GM21717 (cell line): ENCODE measurements at regions not wholly inside any gene's neighbourhood (a gene's known extent, or its start where the extent isn't known, plus 50 kb on each side); places are given as distances from the start of the nearest gene placed in this dataset.
"Not testable (repeated sequence)": the region's sequence is repeated elsewhere in the genome, so short reads cannot be mapped to it uniquely, and the experiment has no call there.

Source experiments
- ATAC-seq: cut with Tn5 transposase; IDR thresholded peaks from one replicate; pipeline ENCODE4 v1.9.1; 2021; ENCODE audit warnings: mild to moderate bottlenecking, moderate library complexity; ENCODE audit not compliant: unreplicated experiment

DNA sequence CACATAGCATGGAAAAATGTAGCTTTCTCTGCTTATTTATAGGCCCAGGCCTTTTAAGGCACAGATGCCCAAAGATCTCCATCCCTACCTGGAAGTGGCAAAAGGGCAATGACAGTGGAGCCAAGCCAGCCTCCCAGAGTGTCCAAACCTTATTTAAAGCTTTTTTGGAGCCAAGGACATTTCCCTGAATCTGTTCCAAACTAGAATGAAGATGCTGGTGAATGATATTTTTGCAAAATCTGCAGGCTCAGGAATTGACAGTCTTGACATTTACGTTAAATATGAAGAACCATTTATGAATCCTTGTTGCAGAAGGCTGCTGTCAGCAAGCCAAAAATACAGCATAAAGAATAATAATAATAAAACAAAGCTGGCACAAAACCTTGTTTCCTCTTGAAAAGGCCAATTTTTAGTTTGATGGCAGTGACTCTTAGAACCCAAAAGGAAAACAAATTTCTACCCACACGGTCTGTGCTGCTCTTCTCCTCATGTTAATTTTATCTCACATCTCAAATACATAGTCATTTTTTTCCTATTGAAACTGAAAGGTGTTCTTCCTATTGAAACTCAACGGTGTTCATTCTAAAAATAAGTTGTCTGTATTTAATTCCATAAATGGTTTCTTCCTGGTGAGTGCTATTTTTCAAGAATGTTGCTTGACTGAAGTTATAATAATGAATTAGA, 206.3 kb upstream of the TBL1X start:
- no peak for ATAC-seq

DNA sequence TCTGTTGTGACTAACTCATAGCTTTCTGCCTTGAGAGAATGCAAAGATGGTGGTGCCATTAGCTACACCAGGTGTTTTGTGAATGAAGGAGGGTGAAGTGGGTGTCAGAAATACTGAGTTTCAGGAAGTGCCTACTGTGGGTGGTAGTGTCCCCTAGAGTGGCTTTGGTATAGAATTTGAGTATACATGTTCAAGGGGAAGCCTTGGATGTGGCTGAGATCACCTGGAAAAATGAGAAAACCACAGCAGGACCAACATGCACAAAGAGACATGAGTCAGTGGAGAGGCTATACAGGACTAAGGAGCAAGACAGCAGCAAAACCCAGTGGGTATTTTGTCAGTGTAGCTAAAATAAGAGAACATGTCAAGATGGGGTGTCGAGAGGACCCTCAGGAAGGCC, 204.3 kb upstream of the TBL1X start:
- no peak for ATAC-seq

DNA sequence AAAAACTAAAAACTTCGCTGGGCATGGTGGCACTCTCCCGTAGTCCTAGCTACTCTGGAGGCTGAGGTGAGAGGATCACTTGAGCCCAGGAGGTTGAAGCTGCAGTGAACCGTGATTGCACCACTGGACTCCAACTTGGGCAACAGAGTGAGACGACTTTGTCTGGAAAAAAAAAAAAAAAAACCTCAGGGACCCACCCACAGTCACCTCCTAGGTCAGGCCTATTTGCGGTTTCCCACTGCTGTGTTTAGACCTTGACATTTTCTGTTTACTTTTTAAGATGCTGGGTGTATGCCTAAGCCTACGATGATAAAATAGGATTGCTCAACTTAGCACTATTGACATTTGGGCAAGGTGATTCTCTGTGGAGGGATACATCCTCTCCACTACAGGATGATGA, 197.4 kb upstream of the TBL1X start:
- no peak for ATAC-seq

DNA sequence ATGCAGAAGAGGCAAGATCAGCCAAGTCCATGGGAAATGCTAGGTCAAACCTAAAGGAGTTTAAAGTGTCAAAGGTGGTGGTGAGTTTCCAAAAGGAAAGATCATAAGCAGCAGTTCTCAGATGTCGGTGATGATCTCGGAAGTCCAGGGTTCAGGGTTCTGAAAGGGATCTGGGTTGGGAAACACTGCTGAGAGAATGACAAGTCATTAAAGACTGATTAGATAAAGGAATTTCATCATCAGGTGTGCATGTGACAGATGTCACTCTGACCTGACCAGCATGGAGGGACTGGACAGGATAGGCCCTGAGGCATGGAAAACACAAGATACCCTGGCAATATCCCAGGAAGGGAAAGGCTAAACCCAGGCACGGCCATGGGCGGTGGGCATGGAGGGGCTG, 195.7 kb upstream of the TBL1X start:
- no peak for ATAC-seq

DNA sequence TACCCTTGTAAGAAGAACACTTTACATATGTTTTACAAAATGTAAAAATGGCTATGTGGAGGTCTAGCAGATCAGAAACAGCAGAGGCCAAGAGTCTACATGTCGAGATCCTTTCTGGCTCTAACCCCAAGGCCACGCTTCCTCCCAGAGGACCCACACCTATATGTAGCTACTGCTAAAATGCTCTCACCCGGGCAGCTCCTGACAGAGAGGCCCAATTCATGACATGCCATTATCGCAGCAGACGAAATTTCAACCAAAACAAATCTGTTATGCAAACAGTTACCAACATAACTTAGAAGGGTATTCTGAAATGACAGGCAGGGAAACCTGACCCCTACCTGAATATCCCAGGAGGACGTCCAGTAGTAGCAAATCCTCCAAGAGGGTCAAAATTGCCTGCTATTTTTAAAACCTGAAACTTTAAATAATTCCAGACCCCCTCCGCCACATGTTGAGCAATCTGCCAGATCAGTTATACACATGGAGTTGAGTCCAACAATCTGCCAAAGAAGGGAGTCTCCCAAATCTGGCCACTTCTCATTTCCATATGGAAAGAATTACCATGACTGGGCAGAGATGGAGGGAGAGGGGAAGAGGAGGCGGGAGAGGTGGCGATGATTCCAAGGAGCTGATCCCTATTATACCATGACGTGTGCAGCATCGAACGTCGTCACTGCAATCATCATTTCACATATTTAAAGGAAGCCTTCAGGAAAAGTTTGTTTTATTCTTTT, 192.9 kb upstream of the TBL1X start:
- ATAC-seq, result no peak

DNA sequence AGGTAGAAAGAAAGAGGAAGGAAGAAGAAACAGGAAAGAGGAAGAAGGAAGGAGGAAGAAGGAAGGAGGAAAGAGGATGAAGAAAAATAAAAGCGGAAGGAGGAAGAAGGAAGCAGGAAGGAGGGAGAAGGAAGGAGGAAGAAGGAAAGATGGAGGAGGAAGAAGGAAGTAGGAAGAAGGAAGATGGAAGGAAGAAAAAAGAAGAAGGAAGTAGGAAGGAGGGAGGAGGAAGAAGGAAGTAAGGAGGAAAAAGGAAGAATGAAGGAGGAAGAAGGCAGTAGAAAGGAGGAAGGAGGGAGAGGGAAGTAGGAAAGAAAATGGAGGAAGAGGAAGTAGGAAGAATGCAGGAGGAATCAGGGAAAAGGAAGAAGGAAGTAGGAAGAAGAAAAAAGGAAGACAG, 191.1 kb upstream of the TBL1X start:
- ATAC-seq, result no peak

DNA sequence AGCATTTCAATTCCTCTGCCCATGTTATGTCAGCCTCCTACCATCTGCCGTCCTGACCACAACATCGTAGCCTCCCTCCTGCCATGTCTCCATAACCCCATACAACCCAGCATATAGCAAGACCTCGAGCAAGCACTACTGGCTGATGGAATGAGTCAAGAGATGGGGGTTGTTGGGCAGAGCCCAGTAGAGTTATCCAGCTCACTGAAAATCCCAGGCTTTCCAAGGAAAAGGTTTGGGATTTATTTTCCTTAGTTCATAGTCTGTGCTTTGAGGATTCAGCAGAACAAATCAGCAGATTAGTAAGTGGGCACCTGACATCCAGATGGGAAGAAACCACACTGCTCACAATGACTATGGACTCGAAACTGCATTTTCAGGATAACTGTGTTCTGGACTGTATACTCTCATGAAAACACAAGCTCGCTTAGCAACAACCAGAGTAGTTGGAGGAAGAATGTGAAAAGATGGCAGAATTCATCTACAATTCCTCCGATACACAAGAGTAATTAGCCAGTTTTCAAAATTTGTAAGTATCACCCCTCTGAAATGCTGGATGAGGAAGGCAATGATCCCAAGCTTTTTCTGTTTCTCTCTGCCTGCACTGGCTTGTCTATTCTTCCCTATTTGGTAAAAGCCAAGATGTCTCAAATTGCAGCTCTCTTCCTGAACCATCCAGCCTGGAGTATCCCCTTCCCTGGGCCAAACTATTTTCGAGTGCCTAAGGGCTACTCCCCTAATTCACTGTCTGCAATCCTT, 186.2 kb upstream of the TBL1X start:
- no peak for ATAC-seq

DNA sequence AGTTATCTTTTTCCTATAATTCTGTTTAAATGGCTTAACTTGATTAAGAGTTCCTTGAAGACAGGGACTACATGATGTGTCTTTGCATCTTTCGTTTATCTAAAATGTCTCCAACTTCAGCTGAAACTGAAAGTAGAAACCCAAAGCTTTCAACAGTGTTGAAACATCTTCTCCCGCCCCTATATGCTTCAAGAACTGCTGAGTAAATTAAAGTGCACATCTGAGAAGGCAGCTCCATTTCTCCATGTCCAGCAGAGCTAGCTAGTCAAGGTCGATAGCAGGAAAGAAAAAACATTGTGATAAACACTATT, 185.7 kb upstream of the TBL1X start:
- no peak for ATAC-seq

DNA sequence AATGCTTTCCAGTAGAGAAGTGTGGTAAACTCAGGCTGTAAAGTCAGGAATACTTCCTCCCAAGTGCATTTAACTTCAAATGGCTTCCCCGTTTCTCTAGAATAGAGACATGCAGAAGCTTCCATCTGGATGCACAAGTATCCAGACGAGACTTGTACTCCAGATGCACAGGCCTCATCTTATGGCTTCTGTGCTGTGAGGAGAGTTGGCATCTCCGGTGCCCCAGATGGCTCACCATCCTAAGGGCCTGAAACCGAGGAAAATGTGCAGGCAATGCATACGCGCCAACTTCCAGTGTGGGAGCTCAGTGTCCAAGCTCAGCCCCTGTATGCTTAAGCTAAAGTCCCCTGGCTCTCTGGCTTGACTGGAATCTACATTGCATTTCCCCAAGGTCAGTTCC, 184.0 kb upstream of the TBL1X start:
- ATAC-seq, result no peak

DNA sequence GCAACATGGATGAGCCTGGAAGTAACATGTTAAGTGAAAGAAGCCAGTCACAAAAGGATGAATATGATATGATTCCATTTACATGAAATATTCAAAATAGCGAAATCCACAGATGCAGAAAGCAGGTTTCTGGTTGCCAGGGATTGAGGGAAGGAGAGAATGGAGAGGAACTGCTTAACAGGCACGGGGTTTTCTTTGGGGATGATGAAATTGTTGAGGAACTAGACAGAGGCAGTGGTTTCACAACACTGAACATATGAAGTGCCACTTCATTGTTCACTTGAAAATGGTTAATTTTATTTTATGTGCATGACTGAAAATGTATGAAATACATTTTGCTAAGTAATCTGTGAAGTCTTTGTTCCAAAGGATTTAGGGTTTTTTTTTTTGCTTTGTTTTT, 182.5 kb upstream of the TBL1X start:
- no peak for ATAC-seq

DNA sequence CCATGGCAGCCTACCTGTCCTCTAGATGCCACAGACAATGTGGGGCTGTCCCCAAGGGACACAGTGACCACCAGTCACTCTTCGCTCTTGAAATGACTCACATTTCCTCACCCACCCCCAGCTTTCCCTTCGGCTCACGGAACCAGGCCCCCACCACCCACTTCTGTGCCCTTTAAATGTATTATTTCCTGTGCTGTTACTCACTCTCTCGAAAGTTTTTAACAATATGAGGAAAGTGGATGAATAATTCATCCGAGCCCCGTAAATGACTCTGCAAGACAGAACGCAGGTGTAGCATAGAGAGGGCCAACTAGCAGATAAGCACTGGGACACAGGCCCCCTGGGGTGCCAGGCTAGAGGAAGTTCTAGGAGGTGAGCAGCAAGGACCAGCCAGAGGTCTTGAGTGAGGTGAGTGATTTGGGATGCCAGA, 179.5 kb upstream of the TBL1X start:
- ATAC-seq, result no peak

DNA sequence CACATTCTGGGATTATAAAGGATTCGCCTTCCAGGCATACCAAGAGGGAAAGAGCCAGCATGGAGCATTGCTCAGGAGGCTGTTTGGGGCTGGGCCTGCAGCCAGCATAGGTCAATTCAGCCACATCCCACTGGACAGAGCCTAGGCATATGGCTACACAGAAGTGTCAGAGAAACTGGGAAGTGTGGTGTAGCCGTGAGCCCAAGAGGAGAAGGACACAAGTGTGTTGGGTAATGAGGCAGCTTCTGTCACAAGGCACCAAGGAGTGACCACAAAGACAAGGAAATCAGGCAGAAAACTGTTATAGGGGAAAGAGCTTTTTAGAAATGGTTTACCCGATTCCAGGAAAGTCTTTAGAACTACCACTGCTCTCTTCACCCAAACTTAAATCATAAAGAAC, 178.6 kb upstream of the TBL1X start:
- ATAC-seq, result no peak

DNA sequence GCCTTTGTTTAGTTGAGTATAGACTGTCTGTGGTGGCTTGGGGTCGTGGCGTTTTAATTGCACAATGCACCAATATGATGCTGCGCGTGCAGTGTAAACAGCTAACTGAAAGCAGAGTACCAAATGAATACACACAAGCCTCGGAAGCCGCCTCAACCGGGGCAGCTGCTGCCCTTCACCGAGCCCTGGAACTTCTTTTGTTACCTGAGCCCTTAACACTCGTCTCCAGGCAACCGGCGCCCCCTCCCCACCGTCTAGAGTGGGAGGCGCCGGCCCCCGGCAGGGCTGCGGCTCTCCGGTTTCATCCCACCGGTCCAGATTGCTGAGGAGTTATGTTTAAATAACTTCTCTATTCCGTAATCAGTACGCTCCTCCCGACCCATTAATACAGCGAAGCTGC, 173.2 kb upstream of the TBL1X start:
- ATAC-seq, result no peak

DNA sequence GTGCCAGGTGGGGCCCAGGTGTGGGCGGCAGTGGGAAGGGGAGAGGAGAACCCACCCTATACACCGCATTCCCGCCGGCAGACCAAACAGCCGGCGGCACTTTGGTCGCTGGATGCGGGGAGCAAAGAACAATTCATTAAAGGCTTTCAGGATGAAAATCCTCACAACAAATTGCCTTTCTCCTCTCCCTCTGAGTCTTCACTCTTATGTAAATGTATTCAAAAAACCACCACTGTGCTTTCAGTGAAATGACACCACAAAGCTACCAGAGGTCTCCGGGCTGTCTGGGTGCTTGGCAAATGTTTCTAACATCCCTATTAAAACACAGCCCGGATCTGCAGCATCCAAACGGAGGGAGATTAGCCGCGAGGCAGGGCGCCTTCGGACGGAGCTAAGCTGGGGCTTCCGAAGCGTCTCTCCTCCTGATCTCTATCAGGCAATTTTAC, 171.8 kb upstream of the TBL1X start:
- ATAC-seq, result no peak

DNA sequence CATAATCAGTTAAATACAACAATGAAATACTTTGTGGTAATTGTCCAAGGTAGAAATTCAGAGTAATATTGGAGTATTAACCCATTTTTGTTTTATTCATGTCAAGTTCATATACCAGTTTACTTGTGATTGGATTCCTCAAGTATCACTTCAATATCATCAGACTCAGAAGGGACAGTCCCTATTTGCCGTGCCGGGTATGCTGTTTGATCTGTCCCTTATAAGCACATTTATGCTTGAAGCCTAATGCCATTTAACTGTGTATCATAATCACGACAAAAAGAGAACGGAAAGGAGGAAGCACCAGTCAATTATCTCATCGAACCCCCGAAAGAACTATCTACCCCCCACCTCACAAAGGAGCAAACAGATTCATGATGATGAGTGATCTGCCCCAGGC, 171.0 kb upstream of the TBL1X start:
- no peak for ATAC-seq

DNA sequence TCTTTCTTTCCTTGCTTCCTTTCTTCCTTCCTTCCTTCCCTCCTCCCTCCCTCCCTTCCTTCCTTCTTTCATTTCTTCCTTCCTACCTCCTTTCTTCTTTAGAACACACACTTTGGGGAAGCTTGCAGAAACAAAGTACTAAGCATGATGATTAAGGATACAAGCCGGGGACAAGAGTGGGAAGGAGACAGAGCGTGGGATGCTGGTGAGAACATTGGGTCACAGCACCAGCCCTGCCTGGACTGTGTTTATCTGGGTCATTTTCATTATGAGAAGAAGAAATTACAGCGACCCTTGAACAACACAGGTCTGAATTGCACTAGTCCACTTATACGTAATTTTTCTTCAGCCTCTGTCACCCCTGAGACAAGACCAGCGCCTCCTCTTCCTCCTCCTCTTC, 169.3 kb upstream of the TBL1X start:
- ATAC-seq, result no peak

DNA sequence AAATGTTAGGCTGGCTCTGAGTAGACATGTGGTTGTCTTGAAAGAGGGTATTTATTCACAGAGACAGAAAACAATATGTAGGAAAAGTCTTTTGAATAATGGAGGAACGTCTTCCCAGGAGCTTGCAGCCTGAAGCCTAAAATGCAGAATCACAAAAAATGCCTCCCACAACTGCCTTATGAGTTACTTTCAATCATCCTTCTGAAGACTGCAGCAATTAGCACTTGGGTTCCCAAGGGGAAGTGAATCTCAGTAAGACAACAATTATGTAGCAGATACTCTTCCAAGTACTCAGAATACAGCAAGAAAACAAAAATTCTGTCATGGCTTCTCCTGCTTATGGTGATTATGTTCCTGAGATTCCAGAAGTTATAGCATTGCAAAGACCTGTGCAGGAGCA, 166.6 kb upstream of the TBL1X start:
- no peak for ATAC-seq

DNA sequence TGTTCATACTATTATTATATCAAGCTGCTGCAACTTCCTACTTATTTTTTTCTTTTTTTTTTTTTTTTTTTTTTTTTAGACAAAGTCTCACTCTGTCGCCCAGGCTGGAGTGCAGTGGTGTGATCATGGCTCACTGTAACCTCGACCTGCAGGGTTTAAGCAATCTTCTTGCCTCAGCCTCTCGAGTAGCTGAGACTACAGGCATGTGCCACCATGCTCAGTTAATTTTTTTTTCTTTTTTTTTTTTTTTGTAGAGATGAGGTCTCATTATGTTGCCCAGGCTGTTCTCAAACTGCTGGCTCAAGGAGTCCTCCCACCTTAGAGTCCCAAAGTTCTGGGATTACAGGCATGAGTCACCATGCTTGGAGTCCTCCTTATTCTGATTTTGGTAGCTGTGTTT, 165.2 kb upstream of the TBL1X start:
- ATAC-seq, result not testable (repeated sequence)

DNA sequence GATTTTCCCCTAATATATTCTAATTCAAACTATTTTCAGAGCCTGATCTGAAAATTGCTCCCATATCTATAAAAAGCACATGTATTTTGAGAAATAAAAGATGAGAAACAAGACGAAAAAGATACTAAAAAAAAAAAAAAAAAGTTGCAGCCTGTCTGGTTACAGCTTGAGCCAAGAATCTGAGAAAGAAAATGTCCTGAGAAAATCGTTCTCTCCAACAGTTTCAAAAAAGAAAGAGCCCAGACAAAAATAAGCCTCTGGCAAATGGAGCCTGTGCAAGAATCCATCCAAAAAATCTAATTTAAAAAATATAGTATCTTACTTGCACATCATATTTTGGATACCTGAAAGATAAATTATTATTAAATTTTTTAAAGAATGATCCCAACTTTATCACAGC, 163.0 kb upstream of the TBL1X start:
- ATAC-seq, result no peak

DNA sequence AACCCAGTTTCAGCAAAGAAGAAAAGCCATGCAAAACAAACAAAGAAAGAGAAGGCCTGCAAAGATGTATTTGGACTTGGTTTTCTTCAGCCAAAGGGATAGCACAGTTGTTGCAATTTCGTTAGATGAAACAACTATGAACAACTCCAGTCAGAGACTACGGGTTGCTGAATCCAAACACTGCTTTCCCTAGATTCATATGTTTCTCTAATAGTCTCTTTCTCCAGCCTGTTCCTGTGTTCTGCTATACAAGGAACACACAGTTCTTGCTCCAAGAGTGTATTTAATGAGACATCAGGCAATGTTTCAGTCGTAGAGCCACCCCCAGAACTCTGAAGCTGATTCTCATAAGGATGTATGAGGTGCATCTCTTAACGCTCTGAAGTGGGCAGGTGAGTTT, 162.5 kb upstream of the TBL1X start:
- ATAC-seq, result no peak

DNA sequence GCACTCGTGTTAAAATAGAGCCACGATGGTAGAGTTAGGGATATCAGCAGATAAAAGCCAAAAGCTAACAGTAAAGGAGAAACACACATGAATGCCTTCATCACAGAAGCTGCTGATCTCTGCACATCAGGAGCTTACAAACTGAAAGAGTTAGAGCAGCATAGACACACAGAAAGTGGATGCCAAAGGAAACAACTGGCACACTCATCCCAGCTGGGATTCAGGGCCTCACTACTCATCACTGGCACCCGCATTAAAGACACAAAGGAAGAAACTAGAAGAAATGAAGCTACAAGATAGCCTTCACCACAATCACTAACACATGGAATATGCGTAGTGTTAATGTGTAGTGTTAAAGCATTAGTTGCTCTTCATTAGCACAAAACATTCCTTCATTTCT, 156.4 kb upstream of the TBL1X start:
- no peak for ATAC-seq

DNA sequence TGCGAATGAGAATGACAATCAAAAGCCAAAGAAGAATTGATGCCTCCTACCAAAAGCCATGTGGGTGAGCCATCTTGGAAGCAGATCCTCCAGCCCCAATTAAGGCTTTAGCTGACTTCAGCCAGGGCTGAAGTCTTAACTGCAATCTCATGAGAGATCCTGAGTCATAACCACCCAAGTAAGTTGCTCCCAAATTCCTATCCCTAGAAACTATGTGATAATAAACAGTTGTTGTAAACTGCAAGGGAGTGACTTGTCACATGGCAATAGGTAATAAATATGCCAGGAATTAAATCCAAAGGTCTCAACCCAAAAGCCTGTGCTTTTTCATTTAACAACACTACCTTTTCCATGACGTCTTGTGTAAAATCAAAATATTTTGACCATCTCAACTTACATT, 154.2 kb upstream of the TBL1X start:
- no peak for ATAC-seq
